Neural cell (in vitro differentiated cells): ENCODE measurements at regions not wholly inside any gene's neighbourhood (a gene's known extent, or its start where the extent isn't known, plus 50 kb on each side); places are given as distances from the start of the nearest gene placed in this dataset.

Source experiments
- H2AFZ ChIP-seq: fragments of 200-600, 300-800 bp; sonication (generic), shearing (Covaris generic); 2 replicates; pipeline ENCODE4 v1.6.0; 2014; ENCODE audit warnings: low read depth, mild to moderate bottlenecking, antibody characterized with exemption, low read length, moderate library complexity
- H3F3A ChIP-seq: fragments of 200-600 bp; shearing (Covaris generic); 2 replicates; pipeline ENCODE4 v1.6.1; 2016; ENCODE audit warnings: mild to moderate bottlenecking, moderate library complexity, mixed read lengths, antibody characterized with exemption, low read length; ENCODE audit not compliant: insufficient read depth, poor library complexity, severe bottlenecking
- H3K27ac ChIP-seq: fragments of 200-600, 300-800 bp; sonication (generic), shearing (Covaris generic); 2 replicates; pipeline ENCODE4 v1.5.1; 2014; ENCODE audit warnings: mild to moderate bottlenecking, low read length, moderate library complexity
- H3K27me3 ChIP-seq: fragments of 300-800, 200-600 bp; sonication (generic), shearing (Covaris generic); 2 replicates; pipeline ENCODE4 v1.6.0; 2014; ENCODE audit warnings: mild to moderate bottlenecking, low read depth, low read length, moderate library complexity; ENCODE audit not compliant: insufficient read depth
- H3K36me3 ChIP-seq: fragments of 300-800, 200-600 bp; sonication (generic), shearing (Covaris generic); 2 replicates; pipeline ENCODE4 v1.5.1; 2014; ENCODE audit warnings: mild to moderate bottlenecking, antibody characterized with exemption, low read length, moderate library complexity; ENCODE audit not compliant: insufficient read depth
- H3K4me2 ChIP-seq: fragments of 300-800, 200-600 bp; sonication (generic), shearing (Covaris generic); 2 replicates; pipeline ENCODE4 v1.6.0; 2014; ENCODE audit warnings: mild to moderate bottlenecking, low read length
- H3K4me3 ChIP-seq: fragments of 300-800, 200-600 bp; sonication (generic), shearing (Covaris generic); 2 replicates; pipeline ENCODE4 v1.5.1; 2014; ENCODE audit warnings: mild to moderate bottlenecking, low read length, moderate library complexity
- H3K79me2 ChIP-seq: fragments of 200-600 bp; shearing (Covaris generic); replicated peaks from 2 replicates; pipeline ENCODE4 v1.6.0; 2014; ENCODE audit warnings: mild to moderate bottlenecking, low read length, moderate library complexity; ENCODE audit not compliant: insufficient read depth
- H3K9ac ChIP-seq: fragments of 300-800, 200-600 bp; sonication (generic), shearing (Covaris generic); 2 replicates; pipeline ENCODE4 v1.6.1; 2016; ENCODE audit warnings: mild to moderate bottlenecking, low read length, mixed read lengths
- H3K9me2 ChIP-seq: fragments of 200-600 bp; shearing (Covaris generic); 2 replicates; pipeline ENCODE4 v1.6.1; 2016; ENCODE audit warnings: mild to moderate bottlenecking, low read length, mixed read lengths; ENCODE audit not compliant: insufficient read depth
- H3K9me3 ChIP-seq: fragments of 200-600, 300-800 bp; sonication (generic), shearing (Covaris generic); 2 replicates; pipeline ENCODE4 v1.6.1; 2016; ENCODE audit warnings: mild to moderate bottlenecking, mixed run types, low read length, moderate library complexity, mixed read lengths
- H4K20me1 ChIP-seq: fragments of 200-600 bp; shearing (Covaris generic); 2 replicates; pipeline ENCODE4 v1.6.1; 2016; ENCODE audit warnings: mild to moderate bottlenecking, mixed run types; ENCODE audit not compliant: insufficient read depth
- EP300 ChIP-seq: fragments of 450-650 bp; conservative IDR thresholded peaks from 2 replicates; pipeline ENCODE4 v1.6.1; 2014; ENCODE audit warnings: antibody characterized with exemption, mild to moderate bottlenecking, moderate library complexity; ENCODE audit not compliant: poor library complexity, severe bottlenecking
- EZH2 ChIP-seq: fragments of 200-600, 300-800 bp; shearing (Covaris generic), sonication (generic); IDR thresholded peaks from 2 replicates; pipeline ENCODE4 v1.6.1; 2014; ENCODE audit warnings: antibody characterized with exemption, low read length, borderline replicate concordance, mild to moderate bottlenecking; ENCODE audit not compliant: insufficient read depth, poor library complexity, severe bottlenecking
- MXI1 ChIP-seq: fragments of 450-650 bp; conservative IDR thresholded peaks from 2 replicates; pipeline ENCODE4 v1.6.1; 2014; ENCODE audit warnings: antibody characterized with exemption, mild to moderate bottlenecking; ENCODE audit not compliant: poor library complexity, severe bottlenecking
- POLR2AphosphoS5 ChIP-seq: IDR thresholded peaks from 2 replicates; pipeline ENCODE4 v1.6.1; 2012
- RAD21 ChIP-seq: fragments of 450-650 bp; conservative IDR thresholded peaks from 2 replicates; pipeline ENCODE4 v1.6.1; 2014; ENCODE audit warnings: antibody characterized with exemption, mild to moderate bottlenecking, moderate library complexity
- SMC3 ChIP-seq: fragments of 450-650 bp; conservative IDR thresholded peaks from 2 replicates; pipeline ENCODE4 v1.6.1; 2014; ENCODE audit warnings: antibody characterized with exemption, mild to moderate bottlenecking, moderate library complexity; ENCODE audit not compliant: poor library complexity
- TAF1 ChIP-seq: IDR thresholded peaks from 2 replicates; pipeline ENCODE4 v1.6.1; 2012; ENCODE audit warnings: low read depth
- TF ChIP-seq, protein P1 (sequence below): IDR thresholded peaks from 2 replicates; pipeline ENCODE4 v1.6.1; 2012; ENCODE audit warnings: borderline replicate concordance
- TF ChIP-seq, protein P2 (sequence below): fragments of 450-650 bp; IDR thresholded peaks from 2 replicates; pipeline ENCODE4 v1.5.1; 2014; ENCODE audit warnings: antibody characterized with exemption, mild to moderate bottlenecking, moderate library complexity; ENCODE audit not compliant: poor library complexity, severe bottlenecking

DNA sequence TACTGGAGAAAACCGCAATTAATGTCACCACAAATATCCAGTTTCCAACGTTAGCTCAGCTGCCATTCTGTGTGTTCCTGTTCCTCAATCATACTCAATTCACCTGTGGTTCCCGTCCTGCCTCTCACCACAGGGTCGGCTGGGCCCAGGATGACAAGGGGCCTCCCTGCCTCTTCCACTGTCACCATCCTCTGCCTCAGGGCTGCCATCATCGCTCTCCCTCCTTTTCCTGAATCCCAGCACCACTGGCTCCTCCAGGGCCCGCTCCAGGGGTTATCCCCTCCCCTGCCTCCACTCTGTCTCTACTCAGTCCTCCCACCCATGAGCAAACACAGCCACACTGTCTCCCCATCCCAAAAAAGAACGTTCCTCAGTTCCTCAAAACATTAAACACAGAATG lies 170.9 kb upstream of the NSMCE3 start:
- Histone ChIP-seq H3K4me3 (no peak overlapping the region), H3K27me3 (no peaks in the 10 kb centered on the region), H4K20me1 (no peaks in the 10 kb centered on the region), H3K79me2 (no peaks in the 10 kb centered on the region), H2AFZ (no peak overlapping the region), H3K27ac (no peak overlapping the region), H3K9me3 (no peaks in the 10 kb centered on the region), H3K36me3 (no peaks in the 10 kb centered on the region), H3F3A (no peaks in the 10 kb centered on the region), H3K9me2 (no peaks in the 10 kb centered on the region), H3K4me2 (no peak overlapping the region), H3K9ac (no peak overlapping the region)
- TF ChIP-seq, protein P1, sequence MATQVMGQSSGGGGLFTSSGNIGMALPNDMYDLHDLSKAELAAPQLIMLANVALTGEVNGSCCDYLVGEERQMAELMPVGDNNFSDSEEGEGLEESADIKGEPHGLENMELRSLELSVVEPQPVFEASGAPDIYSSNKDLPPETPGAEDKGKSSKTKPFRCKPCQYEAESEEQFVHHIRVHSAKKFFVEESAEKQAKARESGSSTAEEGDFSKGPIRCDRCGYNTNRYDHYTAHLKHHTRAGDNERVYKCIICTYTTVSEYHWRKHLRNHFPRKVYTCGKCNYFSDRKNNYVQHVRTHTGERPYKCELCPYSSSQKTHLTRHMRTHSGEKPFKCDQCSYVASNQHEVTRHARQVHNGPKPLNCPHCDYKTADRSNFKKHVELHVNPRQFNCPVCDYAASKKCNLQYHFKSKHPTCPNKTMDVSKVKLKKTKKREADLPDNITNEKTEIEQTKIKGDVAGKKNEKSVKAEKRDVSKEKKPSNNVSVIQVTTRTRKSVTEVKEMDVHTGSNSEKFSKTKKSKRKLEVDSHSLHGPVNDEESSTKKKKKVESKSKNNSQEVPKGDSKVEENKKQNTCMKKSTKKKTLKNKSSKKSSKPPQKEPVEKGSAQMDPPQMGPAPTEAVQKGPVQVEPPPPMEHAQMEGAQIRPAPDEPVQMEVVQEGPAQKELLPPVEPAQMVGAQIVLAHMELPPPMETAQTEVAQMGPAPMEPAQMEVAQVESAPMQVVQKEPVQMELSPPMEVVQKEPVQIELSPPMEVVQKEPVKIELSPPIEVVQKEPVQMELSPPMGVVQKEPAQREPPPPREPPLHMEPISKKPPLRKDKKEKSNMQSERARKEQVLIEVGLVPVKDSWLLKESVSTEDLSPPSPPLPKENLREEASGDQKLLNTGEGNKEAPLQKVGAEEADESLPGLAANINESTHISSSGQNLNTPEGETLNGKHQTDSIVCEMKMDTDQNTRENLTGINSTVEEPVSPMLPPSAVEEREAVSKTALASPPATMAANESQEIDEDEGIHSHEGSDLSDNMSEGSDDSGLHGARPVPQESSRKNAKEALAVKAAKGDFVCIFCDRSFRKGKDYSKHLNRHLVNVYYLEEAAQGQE = no peak
- TF ChIP-seq TAF1 (no peak), EP300 (no peak), SMC3 (no peak), RAD21 (no peak), EZH2 (no peak), MXI1 (no peak), POLR2AphosphoS5 (no peak)
- TF ChIP-seq, protein P2, sequence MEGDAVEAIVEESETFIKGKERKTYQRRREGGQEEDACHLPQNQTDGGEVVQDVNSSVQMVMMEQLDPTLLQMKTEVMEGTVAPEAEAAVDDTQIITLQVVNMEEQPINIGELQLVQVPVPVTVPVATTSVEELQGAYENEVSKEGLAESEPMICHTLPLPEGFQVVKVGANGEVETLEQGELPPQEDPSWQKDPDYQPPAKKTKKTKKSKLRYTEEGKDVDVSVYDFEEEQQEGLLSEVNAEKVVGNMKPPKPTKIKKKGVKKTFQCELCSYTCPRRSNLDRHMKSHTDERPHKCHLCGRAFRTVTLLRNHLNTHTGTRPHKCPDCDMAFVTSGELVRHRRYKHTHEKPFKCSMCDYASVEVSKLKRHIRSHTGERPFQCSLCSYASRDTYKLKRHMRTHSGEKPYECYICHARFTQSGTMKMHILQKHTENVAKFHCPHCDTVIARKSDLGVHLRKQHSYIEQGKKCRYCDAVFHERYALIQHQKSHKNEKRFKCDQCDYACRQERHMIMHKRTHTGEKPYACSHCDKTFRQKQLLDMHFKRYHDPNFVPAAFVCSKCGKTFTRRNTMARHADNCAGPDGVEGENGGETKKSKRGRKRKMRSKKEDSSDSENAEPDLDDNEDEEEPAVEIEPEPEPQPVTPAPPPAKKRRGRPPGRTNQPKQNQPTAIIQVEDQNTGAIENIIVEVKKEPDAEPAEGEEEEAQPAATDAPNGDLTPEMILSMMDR = no peak

DNA sequence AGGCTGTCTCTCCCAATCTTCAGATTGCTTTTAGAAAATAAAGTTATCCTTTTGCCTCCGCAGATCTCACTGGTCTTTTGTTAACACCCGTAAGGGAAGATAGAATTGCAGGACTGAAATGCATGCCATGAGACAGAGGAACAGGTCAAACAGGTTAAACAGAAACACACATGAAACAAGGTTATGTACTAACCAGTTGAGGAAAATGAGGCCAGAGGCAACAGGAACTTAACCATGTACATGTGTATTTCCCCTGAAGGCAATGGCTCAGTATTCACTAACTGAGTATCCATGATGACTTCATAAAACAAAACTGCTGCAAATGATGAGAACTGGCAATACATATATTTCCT lies 169.1 kb upstream of the NSMCE3 start:
- Histone ChIP-seq H3K4me2 (no peak overlapping the region), H2AFZ (no peak overlapping the region), H3K4me3 (no peak overlapping the region), H3K9ac (no peak overlapping the region), H3K9me2 (no peaks in the 10 kb centered on the region), H4K20me1 (no peaks in the 10 kb centered on the region), H3K9me3 (no peaks in the 10 kb centered on the region), H3K36me3 (no peaks in the 10 kb centered on the region), H3K27ac (no peak overlapping the region), H3K27me3 (no peaks in the 10 kb centered on the region), H3K79me2 (no peaks in the 10 kb centered on the region), H3F3A (no peaks in the 10 kb centered on the region)
- TF ChIP-seq POLR2AphosphoS5 = no peak
- no peak for TF ChIP-seq EZH2
- no peak for TF ChIP-seq RAD21
- no peak for TF ChIP-seq MXI1
- no peak for TF ChIP-seq EP300
- TF ChIP-seq TAF1 = no peak
- TF ChIP-seq, protein P1 = no peak
- TF ChIP-seq, protein P2 = no peak
- no peak for TF ChIP-seq SMC3
